ENCODE measurements at regions not wholly inside any gene's neighbourhood (a gene's known extent, or its start where the extent isn't known, plus 50 kb on each side); places are given as distances from the start of the nearest gene placed in this dataset.

DNA sequence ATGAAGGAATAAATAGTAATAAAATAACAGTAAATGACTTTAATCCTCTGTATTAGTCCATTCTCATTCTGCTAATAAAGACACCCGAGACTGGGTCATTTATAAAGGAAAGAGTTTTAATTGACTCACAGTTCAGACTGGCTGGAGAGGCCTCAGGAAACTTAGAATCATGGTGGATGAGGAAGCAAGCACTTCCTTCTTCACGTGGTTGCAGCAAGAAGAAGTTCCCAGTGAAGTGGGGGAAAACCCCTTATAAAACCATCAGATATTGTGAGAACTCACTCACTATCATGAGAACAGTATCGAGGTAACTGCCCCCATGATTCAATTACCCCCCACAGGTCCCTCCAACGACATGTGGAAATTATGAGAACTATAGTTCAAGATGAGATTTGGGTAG is 727.9 kb upstream of the LINC00305 start:
- FAIRE-seq: no peak
- dilution Hi-C loops (cut with MboI; ENCODE audit: extremely low pct_ligation_motif_present, low sequenced_read_pairs): no loop called here

DNA sequence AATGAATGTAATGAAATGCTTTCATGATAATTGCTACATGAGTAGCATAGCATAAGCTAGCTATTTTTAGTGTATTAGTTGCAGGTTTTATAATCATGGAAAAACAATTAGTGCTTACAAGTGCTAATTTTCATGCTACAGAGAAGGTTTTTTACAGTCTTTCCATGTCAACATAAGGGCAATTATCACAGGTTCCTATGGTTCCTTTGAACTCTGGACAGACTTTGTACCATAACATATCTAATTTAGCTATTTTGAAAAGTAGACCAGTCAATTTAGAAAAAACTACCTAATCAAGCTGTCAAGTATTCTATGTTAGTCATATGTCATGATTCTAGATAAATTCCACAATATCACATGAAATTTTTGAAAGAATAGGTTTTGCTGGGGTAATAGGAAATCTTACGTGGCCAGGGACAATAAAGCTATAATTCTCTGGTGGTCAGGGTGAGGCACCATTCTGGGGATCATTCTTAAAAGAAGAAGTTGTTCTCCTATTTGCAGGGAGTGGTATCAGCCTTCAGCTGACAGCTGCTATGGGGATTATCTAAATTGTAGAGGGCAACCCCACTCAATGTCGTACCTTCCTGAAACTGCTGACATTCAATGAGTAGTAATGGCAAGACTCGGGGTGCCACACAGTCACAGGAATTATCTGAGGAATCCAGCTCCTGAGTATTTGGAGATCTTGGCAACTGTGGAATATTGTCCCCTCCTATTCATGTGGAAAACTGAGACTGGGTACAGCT is 724.0 kb upstream of the LINC00305 start:
- FAIRE-seq (no peak), DNase-seq (ENCODE audit: low read depth, low spot score) (no peak)
- Histone ChIP-seq H3K9me3 (ENCODE audit: control insufficient read depth, low read depth, low read length) (no peaks in the 10 kb centered on the region), H3K9ac (ENCODE audit: control insufficient read depth, extremely low read depth, insufficient read depth, low read length) (no peak overlapping the region), H3K27ac (ENCODE audit: control insufficient read depth, insufficient read depth, low read length) (no peak overlapping the region), H3K27me3 (ENCODE audit: control insufficient read depth, extremely low read depth, insufficient read depth, low read length) (no peaks in the 10 kb centered on the region), H3K4me3 (ENCODE audit: control insufficient read depth in 2 of 3, extremely low read depth in 1 of 3, insufficient read depth in 2 of 3, low read depth in 1 of 3, low read length in 3 of 3) (no peak overlapping the region), H2AFZ (ENCODE audit: control insufficient read depth, low read length) (no peak overlapping the region), H3K4me1 (ENCODE audit: control insufficient read depth, extremely low read depth, insufficient read depth, low read length) (no peaks in the 10 kb centered on the region), H3K36me3 (ENCODE audit: control insufficient read depth in 2 of 2, extremely low read depth in 1 of 2, insufficient read depth in 2 of 2, low read length in 2 of 2) (no peaks in the 10 kb centered on the region), H3K9me1 (ENCODE audit: control insufficient read depth, extremely low read depth, insufficient read depth, low read length) (no peaks in the 10 kb centered on the region), H3K79me2 (ENCODE audit: control insufficient read depth, insufficient read depth, low read length) (no peaks in the 10 kb centered on the region), H4K20me1 (ENCODE audit: control insufficient read depth, extremely low read depth, insufficient read depth, low read length) (no peaks in the 10 kb centered on the region), H3K4me2 (ENCODE audit: control insufficient read depth, extremely low read depth, insufficient read depth, low read depth, low read length) (no peak overlapping the region)
- TF ChIP-seq, protein P1, sequence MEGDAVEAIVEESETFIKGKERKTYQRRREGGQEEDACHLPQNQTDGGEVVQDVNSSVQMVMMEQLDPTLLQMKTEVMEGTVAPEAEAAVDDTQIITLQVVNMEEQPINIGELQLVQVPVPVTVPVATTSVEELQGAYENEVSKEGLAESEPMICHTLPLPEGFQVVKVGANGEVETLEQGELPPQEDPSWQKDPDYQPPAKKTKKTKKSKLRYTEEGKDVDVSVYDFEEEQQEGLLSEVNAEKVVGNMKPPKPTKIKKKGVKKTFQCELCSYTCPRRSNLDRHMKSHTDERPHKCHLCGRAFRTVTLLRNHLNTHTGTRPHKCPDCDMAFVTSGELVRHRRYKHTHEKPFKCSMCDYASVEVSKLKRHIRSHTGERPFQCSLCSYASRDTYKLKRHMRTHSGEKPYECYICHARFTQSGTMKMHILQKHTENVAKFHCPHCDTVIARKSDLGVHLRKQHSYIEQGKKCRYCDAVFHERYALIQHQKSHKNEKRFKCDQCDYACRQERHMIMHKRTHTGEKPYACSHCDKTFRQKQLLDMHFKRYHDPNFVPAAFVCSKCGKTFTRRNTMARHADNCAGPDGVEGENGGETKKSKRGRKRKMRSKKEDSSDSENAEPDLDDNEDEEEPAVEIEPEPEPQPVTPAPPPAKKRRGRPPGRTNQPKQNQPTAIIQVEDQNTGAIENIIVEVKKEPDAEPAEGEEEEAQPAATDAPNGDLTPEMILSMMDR (optimal IDR thresholded peaks at IDR 0.05 in 1 of 3, IDR thresholded peaks at IDR 0.05 in 1 of 3, conservative IDR thresholded peaks at IDR 0.05 in 1 of 3; ENCODE audit: extremely low read depth in 1 of 3, insufficient read depth in 2 of 3, low read length in 3 of 3): no peak
- no peak for TF ChIP-seq EZH2 (IDR thresholded peaks at IDR 0.05; ENCODE audit: low read length)
- dilution Hi-C loops (cut with MboI; ENCODE audit: extremely low pct_ligation_motif_present, low sequenced_read_pairs): no loop called here

More for the DNA sequence above, 727.9 kb upstream of the LINC00305 start:
- no peak overlapping the region for H3K9ac ChIP-seq (ENCODE audit: control insufficient read depth, extremely low read depth, insufficient read depth, low read length)
- H3K4me1 ChIP-seq (ENCODE audit: control insufficient read depth, extremely low read depth, insufficient read depth, low read length): no peaks in the 10 kb centered on the region
- H2AFZ ChIP-seq (ENCODE audit: control insufficient read depth, low read length): no peak overlapping the region
- H3K4me2 ChIP-seq (ENCODE audit: control insufficient read depth, extremely low read depth, insufficient read depth, low read depth, low read length): no peak overlapping the region
- no peak overlapping the region for H3K27ac ChIP-seq (ENCODE audit: control insufficient read depth, insufficient read depth, low read length)
- H3K36me3 ChIP-seq (ENCODE audit: control insufficient read depth in 2 of 2, extremely low read depth in 1 of 2, insufficient read depth in 2 of 2, low read length in 2 of 2): no peaks in the 10 kb centered on the region
- no peaks in the 10 kb centered on the region for H3K9me3 ChIP-seq (ENCODE audit: control insufficient read depth, low read depth, low read length)
- no peaks in the 10 kb centered on the region for H3K79me2 ChIP-seq (ENCODE audit: control insufficient read depth, insufficient read depth, low read length)
- DNase-seq (ENCODE audit: low read depth, low spot score): no peak
- TF ChIP-seq EZH2 (IDR thresholded peaks at IDR 0.05; ENCODE audit: low read length): no peak
- TF ChIP-seq, protein P1 (optimal IDR thresholded peaks at IDR 0.05 in 1 of 3, IDR thresholded peaks at IDR 0.05 in 1 of 3, conservative IDR thresholded peaks at IDR 0.05 in 1 of 3; ENCODE audit: extremely low read depth in 1 of 3, insufficient read depth in 2 of 3, low read length in 3 of 3): no peak
- no peaks in the 10 kb centered on the region for H3K27me3 ChIP-seq (ENCODE audit: control insufficient read depth, extremely low read depth, insufficient read depth, low read length)
- no peak overlapping the region for H3K4me3 ChIP-seq (ENCODE audit: control insufficient read depth in 2 of 3, extremely low read depth in 1 of 3, insufficient read depth in 2 of 3, low read depth in 1 of 3, low read length in 3 of 3)
- no peaks in the 10 kb centered on the region for H4K20me1 ChIP-seq (ENCODE audit: control insufficient read depth, extremely low read depth, insufficient read depth, low read length)
- no peaks in the 10 kb centered on the region for H3K9me1 ChIP-seq (ENCODE audit: control insufficient read depth, extremely low read depth, insufficient read depth, low read length)

Measured in keratinocyte (primary cell).